ENCODE measurements at regions not wholly inside any gene's neighbourhood (a gene's known extent, or its start where the extent isn't known, plus 50 kb on each side); places are given as distances from the start of the nearest gene placed in this dataset.

DNA sequence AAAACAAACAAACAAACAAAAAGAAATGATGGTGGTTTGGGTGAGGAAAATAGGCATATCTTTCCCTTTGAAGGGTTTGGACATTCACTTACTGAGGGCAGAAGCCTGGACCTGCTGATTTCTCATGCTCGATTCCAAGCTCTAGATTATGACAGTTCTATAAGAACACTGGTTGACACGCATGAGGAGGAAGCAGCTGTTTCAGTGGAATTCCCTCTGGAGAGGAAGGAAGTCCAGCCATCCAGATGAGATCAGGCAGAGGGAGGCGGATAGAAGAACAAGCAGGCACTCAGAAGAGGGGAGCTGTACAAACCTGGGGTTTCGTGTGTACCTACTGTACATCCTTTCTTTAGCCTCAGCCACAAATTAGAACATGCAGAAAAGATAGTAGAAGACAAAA lies 691.9 kb downstream of the INHBA start:
- Histone ChIP-seq H3K4me3 (no peak overlapping the region), H3K4me1 (no peaks in the 10 kb centered on the region), H3K36me3 (no peaks in the 10 kb centered on the region), H3K27me3 (no peaks in the 10 kb centered on the region), H3K27ac (peak overlapping the region in 1 of 4 donors; percentile 59), H3K9me3 (no peaks in the 10 kb centered on the region)
- TF ChIP-seq, protein P1, sequence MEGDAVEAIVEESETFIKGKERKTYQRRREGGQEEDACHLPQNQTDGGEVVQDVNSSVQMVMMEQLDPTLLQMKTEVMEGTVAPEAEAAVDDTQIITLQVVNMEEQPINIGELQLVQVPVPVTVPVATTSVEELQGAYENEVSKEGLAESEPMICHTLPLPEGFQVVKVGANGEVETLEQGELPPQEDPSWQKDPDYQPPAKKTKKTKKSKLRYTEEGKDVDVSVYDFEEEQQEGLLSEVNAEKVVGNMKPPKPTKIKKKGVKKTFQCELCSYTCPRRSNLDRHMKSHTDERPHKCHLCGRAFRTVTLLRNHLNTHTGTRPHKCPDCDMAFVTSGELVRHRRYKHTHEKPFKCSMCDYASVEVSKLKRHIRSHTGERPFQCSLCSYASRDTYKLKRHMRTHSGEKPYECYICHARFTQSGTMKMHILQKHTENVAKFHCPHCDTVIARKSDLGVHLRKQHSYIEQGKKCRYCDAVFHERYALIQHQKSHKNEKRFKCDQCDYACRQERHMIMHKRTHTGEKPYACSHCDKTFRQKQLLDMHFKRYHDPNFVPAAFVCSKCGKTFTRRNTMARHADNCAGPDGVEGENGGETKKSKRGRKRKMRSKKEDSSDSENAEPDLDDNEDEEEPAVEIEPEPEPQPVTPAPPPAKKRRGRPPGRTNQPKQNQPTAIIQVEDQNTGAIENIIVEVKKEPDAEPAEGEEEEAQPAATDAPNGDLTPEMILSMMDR (IDR thresholded peaks at IDR 0.05) = no peak
- TF ChIP-seq EP300 (IDR thresholded peaks at IDR 0.05) (no peak), POLR2AphosphoS5 (IDR thresholded peaks at IDR 0.05) (no peak), POLR2A (IDR thresholded peaks at IDR 0.05) (no peak)
- 65% methylated on average over 4 of the region's 4 CpGs for WGBS, 2 donors
- intact Hi-C loops (cut with DNase I) = no loop called here
- peak; percentile 65 for DNase-seq

DNA sequence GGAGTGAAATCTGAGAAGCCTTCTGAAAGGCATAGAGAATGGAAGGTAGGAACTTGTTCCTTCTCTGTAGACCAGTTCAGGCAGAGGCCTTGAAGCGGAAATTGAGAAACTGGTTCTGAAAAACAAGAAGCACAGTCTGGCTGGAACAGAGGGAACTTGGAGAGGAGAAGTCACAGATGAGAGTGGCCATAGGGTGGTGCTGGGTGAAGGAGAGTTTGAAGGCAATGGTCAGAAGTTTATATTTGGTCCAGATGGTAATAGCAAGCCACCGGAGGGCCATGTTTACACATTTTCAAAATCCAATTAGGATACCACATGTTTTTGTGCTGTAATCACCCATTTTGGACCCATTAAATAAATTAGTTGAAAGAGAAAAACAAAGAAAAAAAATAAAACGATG lies 692.5 kb downstream of the INHBA start:
- Histone ChIP-seq H3K36me3 (no peaks in the 10 kb centered on the region), H3K9me3 (no peaks in the 10 kb centered on the region), H3K27me3 (no peaks in the 10 kb centered on the region), H3K4me1 (no peaks in the 10 kb centered on the region), H3K4me3 (no peak overlapping the region), H3K27ac (peak overlapping the region in 1 of 4 donors; percentile 59)
- WGBS, 2 donors = 72 to 83% methylated on average over 3 of the region's 3 CpGs
- peak; percentile 67 for DNase-seq
- intact Hi-C loops (cut with DNase I) = no loop called here
- TF ChIP-seq EP300 (IDR thresholded peaks at IDR 0.05) = no peak
- TF ChIP-seq, protein P1 (IDR thresholded peaks at IDR 0.05) = no peak
- no peak for TF ChIP-seq POLR2AphosphoS5 (IDR thresholded peaks at IDR 0.05)
- TF ChIP-seq POLR2A (IDR thresholded peaks at IDR 0.05) = no peak

DNA sequence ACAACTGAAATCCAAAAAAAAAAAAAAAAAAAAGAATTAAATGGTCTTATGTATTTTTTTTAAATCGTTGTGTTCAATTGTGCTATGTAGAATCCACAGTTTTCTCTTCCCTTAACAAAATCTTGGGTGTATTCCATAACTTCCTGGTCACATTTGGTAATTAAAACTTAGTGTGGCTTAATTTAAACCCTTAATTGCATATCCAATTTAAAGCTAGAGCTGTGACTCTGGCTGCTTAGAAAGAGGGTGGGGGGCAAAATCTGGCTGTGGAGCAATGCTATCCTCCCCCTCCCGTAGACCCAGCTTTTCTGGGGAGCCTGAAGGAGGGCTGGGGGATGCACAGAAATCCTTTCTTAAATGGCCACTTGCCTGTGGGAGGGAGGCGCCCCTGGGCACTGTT lies 695.1 kb downstream of the INHBA start:
- Histone ChIP-seq H3K9me3 (no peaks in the 10 kb centered on the region), H3K36me3 (no peaks in the 10 kb centered on the region), H3K4me3 (no peak overlapping the region), H3K27me3 (no peaks in the 10 kb centered on the region), H3K4me1 (peaks cover 0 to 4% (median 0%) of the 10 kb centered on the region in 4 donors), H3K27ac (no peak overlapping the region)
- WGBS, 2 donors = 91% methylated on average over 3 of the region's 3 CpGs
- TF ChIP-seq POLR2A (IDR thresholded peaks at IDR 0.05) = no peak
- no peak for TF ChIP-seq EP300 (IDR thresholded peaks at IDR 0.05)
- TF ChIP-seq POLR2AphosphoS5 (IDR thresholded peaks at IDR 0.05) = no peak
- TF ChIP-seq, protein P1 (IDR thresholded peaks at IDR 0.05) = no peak
- DNase-seq = no peak
- intact Hi-C loops (cut with DNase I) = no loop called here

DNA sequence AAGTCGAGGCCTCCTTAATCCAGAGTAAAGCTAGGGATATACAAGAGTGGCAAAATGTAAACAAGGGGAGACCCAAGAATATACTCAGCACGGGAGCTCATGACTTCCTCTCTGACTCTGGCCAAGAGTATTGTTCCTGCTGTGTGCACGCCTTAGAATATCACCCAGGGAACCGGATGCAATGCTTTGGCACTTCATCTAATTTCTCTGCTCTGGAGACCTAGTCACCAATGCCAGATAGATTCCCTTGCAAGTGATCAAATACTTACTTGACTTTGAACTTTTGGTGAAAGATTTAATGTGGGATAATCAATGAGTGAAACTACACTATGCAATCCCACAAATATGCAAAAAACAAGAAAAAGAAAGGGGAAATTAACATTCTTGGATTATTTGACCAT lies 695.5 kb downstream of the INHBA start:
- DNase-seq = no peak
- no peaks in the 10 kb centered on the region for H3K27me3 ChIP-seq
- no peak overlapping the region for H3K4me3 ChIP-seq
- TF ChIP-seq EP300 (IDR thresholded peaks at IDR 0.05) (no peak), POLR2AphosphoS5 (IDR thresholded peaks at IDR 0.05) (no peak), POLR2A (IDR thresholded peaks at IDR 0.05) (no peak)
- TF ChIP-seq, protein P1 (IDR thresholded peaks at IDR 0.05) = no peak
- intact Hi-C loops (cut with DNase I) = no loop called here
- H3K27ac ChIP-seq = peak overlapping the region in 1 of 4 donors; percentile 17
- 53 to 58% methylated on average over 4 of the region's 4 CpGs for WGBS, 2 donors
- H3K9me3 ChIP-seq = no peaks in the 10 kb centered on the region
- H3K36me3 ChIP-seq = no peaks in the 10 kb centered on the region
- peaks cover 0 to 4% (median 0%) of the 10 kb centered on the region in 4 donors for H3K4me1 ChIP-seq

DNA sequence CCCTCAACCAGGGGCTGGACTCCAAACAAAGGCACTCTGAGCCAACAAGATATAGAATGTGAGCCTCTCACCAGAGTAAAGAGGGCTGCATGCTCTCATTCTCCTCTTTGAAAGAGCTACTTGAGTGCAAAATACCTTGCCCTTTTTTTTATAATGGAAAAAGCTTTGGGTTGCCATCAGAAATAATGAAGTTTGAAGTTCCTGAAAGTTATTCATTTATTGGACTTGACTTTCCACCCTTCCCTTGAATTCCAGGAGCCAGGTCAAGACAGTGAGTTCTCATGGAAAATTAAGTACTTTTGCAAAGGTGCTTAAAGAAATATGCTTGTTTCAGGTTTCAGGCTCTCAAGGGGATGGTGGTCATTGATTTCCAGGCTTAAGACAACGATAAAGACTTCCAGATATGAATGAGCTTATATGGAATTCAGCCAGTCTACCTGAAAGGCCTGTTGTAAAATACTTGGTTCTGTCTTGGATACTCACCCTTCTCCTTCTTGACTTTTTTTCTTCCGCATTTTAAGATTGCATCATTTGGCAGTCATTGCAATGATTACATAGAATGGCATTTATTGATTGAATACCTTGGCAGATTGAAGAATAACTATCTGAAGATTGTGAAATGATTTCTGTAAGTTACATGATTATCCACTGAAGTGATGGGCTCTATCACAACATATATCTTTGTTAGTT lies 696.4 kb downstream of the INHBA start:
- H3K4me1 ChIP-seq = peaks cover 0 to 4% (median 0%) of the 10 kb centered on the region in 4 donors
- 89 to 90% methylated on average over 2 of the region's 2 CpGs for WGBS, 2 donors
- no peak overlapping the region for H3K4me3 ChIP-seq
- H3K27ac ChIP-seq = peak overlapping the region in 1 of 4 donors; percentile 31
- H3K9me3 ChIP-seq = no peaks in the 10 kb centered on the region
- H3K27me3 ChIP-seq = no peaks in the 10 kb centered on the region
- intact Hi-C loops (cut with DNase I) = no loop called here
- DNase-seq = no peak
- H3K36me3 ChIP-seq = no peaks in the 10 kb centered on the region
- TF ChIP-seq, protein P1 (IDR thresholded peaks at IDR 0.05) = no peak
- TF ChIP-seq EP300 (IDR thresholded peaks at IDR 0.05) (no peak), POLR2A (IDR thresholded peaks at IDR 0.05) (no peak), POLR2AphosphoS5 (IDR thresholded peaks at IDR 0.05) (no peak)

Measured in sigmoid colon (tissue), 6 donors.